ENCODE measurements at regions not wholly inside any gene's neighbourhood (a gene's known extent, or its start where the extent isn't known, plus 50 kb on each side); places are given as distances from the start of the nearest gene placed in this dataset.

DNA sequence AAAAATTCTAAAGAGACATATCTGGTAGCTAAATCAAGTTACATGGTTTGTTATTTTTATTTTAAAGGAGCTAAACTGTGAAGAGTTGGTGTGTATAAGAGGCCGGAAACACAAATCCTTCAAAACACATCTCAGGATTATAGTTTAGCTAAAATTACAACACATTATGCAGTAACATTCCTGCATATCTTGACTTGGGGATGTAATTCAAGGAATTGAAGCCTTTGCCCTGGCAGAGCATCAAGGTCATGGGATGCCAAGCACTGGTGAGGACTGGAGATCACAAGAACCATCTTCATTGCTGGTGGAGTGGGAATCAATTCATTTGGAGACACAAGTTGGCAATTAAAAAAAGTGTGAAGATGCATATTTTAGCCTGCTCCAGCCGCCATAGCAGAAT, 86.8 kb upstream of the LSM6 start:
- H3K4me1 ChIP-seq (ENCODE audit: low read depth, poor library complexity, severe bottlenecking), result no peaks in the 10 kb centered on the region
- H3K79me2 ChIP-seq (ENCODE audit: insufficient read depth, low read depth), result no peaks in the 10 kb centered on the region
- no peak overlapping the region for H2AFZ ChIP-seq (ENCODE audit: low read depth)
- H3K27ac ChIP-seq, result no peak overlapping the region
- H3K27me3 ChIP-seq (ENCODE audit: insufficient read depth, low read depth), result no peaks in the 10 kb centered on the region
- H3K36me3 ChIP-seq (ENCODE audit: insufficient read depth), result no peaks in the 10 kb centered on the region
- no peak for TF ChIP-seq CTCF (conservative IDR thresholded peaks at IDR 0.05; ENCODE audit: low read depth, low read length)
- H3K4me2 ChIP-seq, result no peak overlapping the region
- H3K4me3 ChIP-seq (IDR thresholded peaks at IDR 0.05; ENCODE audit: insufficient read depth, low read depth, low read length), result no peak overlapping the region
- no peak overlapping the region for H3K9ac ChIP-seq
- no peaks in the 10 kb centered on the region for H4K20me1 ChIP-seq (ENCODE audit: insufficient read depth)

- Histone ChIP-seq H3K27me3 (ENCODE audit: insufficient read depth, low read depth) (no peaks in the 10 kb centered on the region), H3K79me2 (ENCODE audit: insufficient read depth, low read depth) (no peaks in the 10 kb centered on the region), H2AFZ (ENCODE audit: low read depth) (no peak overlapping the region), H3K4me1 (ENCODE audit: low read depth, poor library complexity, severe bottlenecking) (no peaks in the 10 kb centered on the region), H3K27ac (no peak overlapping the region), H4K20me1 (ENCODE audit: insufficient read depth) (no peaks in the 10 kb centered on the region), H3K4me2 (no peak overlapping the region), H3K36me3 (ENCODE audit: insufficient read depth) (no peaks in the 10 kb centered on the region), H3K9ac (no peak overlapping the region), H3K4me3 (IDR thresholded peaks at IDR 0.05; ENCODE audit: insufficient read depth, low read depth, low read length) (no peak overlapping the region)
- no peak for TF ChIP-seq CTCF (conservative IDR thresholded peaks at IDR 0.05; ENCODE audit: low read depth, low read length)
These were observed 87.7 kb upstream of the LSM6 start for GRCh38 chr4:146087856-146088255.

- no peak overlapping the region for H3K9ac ChIP-seq
- no peaks in the 10 kb centered on the region for H3K4me1 ChIP-seq (ENCODE audit: low read depth, poor library complexity, severe bottlenecking)
- no peaks in the 10 kb centered on the region for H3K36me3 ChIP-seq (ENCODE audit: insufficient read depth)
- no peak overlapping the region for H3K4me2 ChIP-seq
- H3K27me3 ChIP-seq (ENCODE audit: insufficient read depth, low read depth), result no peaks in the 10 kb centered on the region
- no peak overlapping the region for H3K4me3 ChIP-seq (IDR thresholded peaks at IDR 0.05; ENCODE audit: insufficient read depth, low read depth, low read length)
- H3K27ac ChIP-seq, result no peak overlapping the region
- TF ChIP-seq CTCF (conservative IDR thresholded peaks at IDR 0.05; ENCODE audit: low read depth, low read length), result no peak
- no peaks in the 10 kb centered on the region for H4K20me1 ChIP-seq (ENCODE audit: insufficient read depth)
- no peak overlapping the region for H2AFZ ChIP-seq (ENCODE audit: low read depth)
- no peaks in the 10 kb centered on the region for H3K79me2 ChIP-seq (ENCODE audit: insufficient read depth, low read depth)
These were observed 99.4 kb upstream of the LSM6 start for GRCh38 chr4:146076081-146076480.

DNA sequence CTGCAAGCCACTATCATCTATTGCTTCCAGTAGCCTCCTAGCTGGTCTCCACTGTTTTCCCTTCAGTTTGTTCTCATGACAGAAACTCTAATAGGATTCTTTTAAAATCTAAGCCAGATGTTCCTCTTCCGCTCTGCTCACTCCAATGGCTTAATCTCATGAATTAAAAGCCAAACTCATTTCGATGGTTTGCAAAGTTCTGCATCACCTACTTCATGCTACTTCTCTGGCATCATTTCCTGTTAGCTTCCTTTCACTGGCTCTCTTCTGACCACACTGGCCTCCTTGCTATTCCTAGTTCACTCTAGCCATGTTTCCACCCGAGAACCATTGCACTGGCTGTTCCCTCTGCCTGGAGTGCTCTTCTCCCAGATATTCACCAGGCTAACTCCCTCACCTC, 102.0 kb upstream of the LSM6 start:
- Histone ChIP-seq H2AFZ (ENCODE audit: low read depth) (no peak overlapping the region), H3K4me2 (no peak overlapping the region), H3K9ac (no peak overlapping the region), H3K4me3 (IDR thresholded peaks at IDR 0.05; ENCODE audit: insufficient read depth, low read depth, low read length) (no peak overlapping the region), H4K20me1 (ENCODE audit: insufficient read depth) (no peaks in the 10 kb centered on the region), H3K36me3 (ENCODE audit: insufficient read depth) (no peaks in the 10 kb centered on the region), H3K27me3 (ENCODE audit: insufficient read depth, low read depth) (no peaks in the 10 kb centered on the region), H3K79me2 (ENCODE audit: insufficient read depth, low read depth) (no peaks in the 10 kb centered on the region), H3K27ac (no peak overlapping the region), H3K4me1 (ENCODE audit: low read depth, poor library complexity, severe bottlenecking) (no peaks in the 10 kb centered on the region)
- TF ChIP-seq CTCF (conservative IDR thresholded peaks at IDR 0.05; ENCODE audit: low read depth, low read length), result no peak

GRCh38 chr4:146072376-146072775, 103.1 kb upstream of the LSM6 start:
- no peaks in the 10 kb centered on the region for H3K27me3 ChIP-seq (ENCODE audit: insufficient read depth, low read depth)

More at GRCh38 chr4:146072376-146072775, 103.1 kb upstream of the LSM6 start:
- Histone ChIP-seq H3K4me1 (ENCODE audit: low read depth, poor library complexity, severe bottlenecking) (no peaks in the 10 kb centered on the region), H3K4me2 (no peak overlapping the region), H3K79me2 (ENCODE audit: insufficient read depth, low read depth) (no peaks in the 10 kb centered on the region), H3K27ac (no peak overlapping the region), H4K20me1 (ENCODE audit: insufficient read depth) (no peaks in the 10 kb centered on the region), H2AFZ (ENCODE audit: low read depth) (no peak overlapping the region), H3K4me3 (IDR thresholded peaks at IDR 0.05; ENCODE audit: insufficient read depth, low read depth, low read length) (no peak overlapping the region), H3K36me3 (ENCODE audit: insufficient read depth) (no peaks in the 10 kb centered on the region), H3K9ac (no peak overlapping the region)
- TF ChIP-seq CTCF (conservative IDR thresholded peaks at IDR 0.05; ENCODE audit: low read depth, low read length), result no peak

Measured in KMS-11 (cell line).